ENCODE measurements at regions not wholly inside any gene's neighbourhood (a gene's known extent, or its start where the extent isn't known, plus 50 kb on each side); places are given as distances from the start of the nearest gene placed in this dataset.

GRCh38 chr2:52369178-52369577 is 1337.2 kb upstream of the NRXN1 start:
- no peak for TF ChIP-seq CTCF (IDR thresholded peaks at IDR 0.05)
- TF ChIP-seq EP300 (IDR thresholded peaks at IDR 0.05) = no peak
- TF ChIP-seq POLR2A (IDR thresholded peaks at IDR 0.05) = no peak
- TF ChIP-seq POLR2AphosphoS5 (IDR thresholded peaks at IDR 0.05) = no peak

Measured in suprapubic skin (tissue), 4 donors.